K562 (cell line): ENCODE measurements at regions not wholly inside any gene's neighbourhood (a gene's known extent, or its start where the extent isn't known, plus 50 kb on each side); places are given as distances from the start of the nearest gene placed in this dataset.

Experiments used
- ATAC-seq: fragments of 200-7000 bp; cut with Tn5 transposase; 3 replicates; pipeline ENCODE4 v1.9.1; 2020; ENCODE audit warnings: moderate library complexity
- BruUV-seq: library from RNA; stranded (reverse); fragments of 400-500 nt; replicated peaks from 2 replicates; lab custom pipeline; 2021; lab: Mats Ljungman, UMichigan
- CTCF ChIA-PET: fragments of 300-600 bp; formaldehyde crosslinking; extraction: SDS; loops from one replicate; lab custom pipeline; 2021; ENCODE audit warnings: low intra/inter-chr PET ratio; lab: Yijun Ruan, JAX
- POLR2A ChIA-PET: fragments of 300-600, 350-650 bp; sonication (Branson Sonifier 250); formaldehyde crosslinking; extraction: SDS; loops from one replicate; lab custom pipeline; 2021; ENCODE audit warnings: antibody characterized with exemption, inconsistent platforms; lab: Yijun Ruan, JAX
- DNase-seq, 4 experiments: peaks; one replicate each; pipeline versions ENCODE4 v3.0.0 to v3.0.0-alpha.2; 2011 to 2018; ENCODE audit warnings: low spot score in 3 of 4, mixed read lengths in 3 of 4; ENCODE audit errors: extremely low read depth in 1 of 4
- FAIRE-seq: peaks from 2 replicates; lab custom pipeline; 2011; peaks lifted over from hg19 to GRCh38; lab: Jason Lieb, UNC
- H2AFZ ChIP-seq: 2 replicates; pipeline ENCODE4 v1.6.0; 2011; ENCODE audit warnings: low read depth, low read length, control low read depth, inconsistent platforms
- H3K27ac ChIP-seq: fragments of 200-600 bp; 3 replicates; pipeline ENCODE4 v1.8.0; 2011; ENCODE audit warnings: low read depth, mild to moderate bottlenecking, control low read depth, inconsistent platforms, low read length, moderate library complexity, mixed read lengths; ENCODE audit errors: extremely low read depth
- H3K27me3 ChIP-seq, 2 experiments: fragments of 300-600 bp in 1 of 2; 2 replicates in 1 of 2; 3 replicates in 1 of 2; pipeline versions ENCODE4 v1.6.0 to v1.8.0; 2011; ENCODE audit warnings: inconsistent platforms in 2 of 2, low read length in 2 of 2, mild to moderate bottlenecking in 1 of 2, mixed read lengths in 1 of 2, moderate library complexity in 1 of 2; ENCODE audit not compliant: control insufficient read depth in 2 of 2, insufficient read depth in 2 of 2
- H3K36me3 ChIP-seq: fragments of 300-600 bp; 3 replicates; pipeline ENCODE4 v1.8.0; 2011; ENCODE audit warnings: mild to moderate bottlenecking, low read length, inconsistent platforms; ENCODE audit not compliant: control insufficient read depth, insufficient read depth
- H3K4me1 ChIP-seq, 2 experiments: fragments of 200-600 bp in 1 of 2; replicated peaks in 1 of 2; 2 replicates in 1 of 2; 3 replicates in 1 of 2; pipeline versions ENCODE4 v1.5.1 to v1.8.0; 2011; ENCODE audit warnings: inconsistent platforms in 2 of 2, low read length in 2 of 2, mild to moderate bottlenecking in 1 of 2, mixed read lengths in 1 of 2, moderate library complexity in 1 of 2; ENCODE audit not compliant: control insufficient read depth in 2 of 2, insufficient read depth in 2 of 2
- H3K4me2 ChIP-seq: 2 replicates; pipeline ENCODE4 v1.6.1; 2011; ENCODE audit warnings: low read length, control low read depth, inconsistent platforms, mixed read lengths; ENCODE audit not compliant: insufficient read depth
- H3K4me3 ChIP-seq: fragments of 200-600 bp; sonication (generic), shearing (Covaris generic); 2 replicates; pipeline ENCODE4 v1.5.1; 2016; ENCODE audit warnings: control low read depth, inconsistent platforms
- H3K79me2 ChIP-seq: fragments of 200-600 bp; 3 replicates; pipeline ENCODE4 v1.8.0; 2011; ENCODE audit warnings: low read length, inconsistent platforms; ENCODE audit not compliant: control insufficient read depth, insufficient read depth
- H3K9ac ChIP-seq, 2 experiments: 2 replicates each; pipeline versions ENCODE4 v1.6.0 to v1.6.1; 2011; ENCODE audit warnings: low read depth in 2 of 2, low read length in 2 of 2, control low read depth in 1 of 2, inconsistent platforms in 1 of 2, mild to moderate bottlenecking in 1 of 2, mixed read lengths in 1 of 2; ENCODE audit not compliant: insufficient read depth in 1 of 2
- H3K9me1 ChIP-seq: one replicate; pipeline ENCODE4 v1.6.0; 2011; ENCODE audit warnings: inconsistent platforms, mild to moderate bottlenecking, low read length, moderate library complexity; ENCODE audit not compliant: control insufficient read depth, insufficient read depth
- H3K9me3 ChIP-seq: replicated peaks from 2 replicates; pipeline ENCODE4 v1.5.1; 2011; ENCODE audit warnings: low read depth, low read length, inconsistent platforms; ENCODE audit not compliant: control insufficient read depth, insufficient read depth
- H4K20me1 ChIP-seq: replicated peaks from 2 replicates; pipeline ENCODE4 v1.6.1; 2011; ENCODE audit warnings: low read length, inconsistent platforms, mixed read lengths; ENCODE audit not compliant: control insufficient read depth, insufficient read depth
- BCL6 ChIP-seq: fragments of 250-450 bp; sonication (Bioruptor Pico); IDR thresholded peaks from 2 replicates; pipeline ENCODE4 v1.4.0; 2020
- CAMTA2 ChIP-seq: fragments of 250-450 bp; sonication (Bioruptor Pico); conservative IDR thresholded peaks from 2 replicates; pipeline ENCODE4 v1.5.1; 2022
- CHD4 ChIP-seq: fragments of 200-600 bp; sonication (generic); IDR thresholded peaks from 3 replicates; pipeline ENCODE4 v1.6.1; 2012; ENCODE audit warnings: low read depth, mild to moderate bottlenecking, mixed read lengths, low read length, inconsistent platforms; ENCODE audit not compliant: insufficient read depth, insufficient replicate concordance, poor library complexity, severe bottlenecking
- CREB3 ChIP-seq: fragments of 450-650 bp; conservative IDR thresholded peaks from 2 replicates; pipeline ENCODE4 v1.6.1; 2016; ENCODE audit warnings: missing genetic modification characterization, low read depth, mild to moderate bottlenecking, missing compliant biosample characterization, moderate library complexity
- FOS ChIP-seq: IDR thresholded peaks from 3 replicates; pipeline ENCODE4 v1.6.1; 2011; ENCODE audit not compliant: insufficient read length; ENCODE audit errors: extremely low read depth
- JUND ChIP-seq, 2 experiments: IDR thresholded peaks; 2 replicates in 1 of 2; 3 replicates in 1 of 2; pipeline ENCODE4 v1.6.1; 2011; ENCODE audit warnings: borderline replicate concordance in 2 of 2, low read depth in 2 of 2, low read length in 2 of 2, improper control_type of control experiment in 1 of 2, missing biosample characterization in 1 of 2, missing genetic modification characterization in 1 of 2, missing genetic modification reagents in 1 of 2
- KAT8 ChIP-seq: fragments of 450-650 bp; IDR thresholded peaks from 2 replicates; pipeline ENCODE4 v1.6.1; 2016; ENCODE audit warnings: low read depth, mild to moderate bottlenecking
- PYGO2 ChIP-seq: fragments of 450-650 bp; IDR thresholded peaks from 2 replicates; pipeline ENCODE4 v1.6.1; 2016; ENCODE audit warnings: mild to moderate bottlenecking, missing genetic modification characterization, moderate library complexity, missing compliant biosample characterization
- SETDB1 ChIP-seq: IDR thresholded peaks from one replicate; pipeline ENCODE4 v1.6.1; 2012; ENCODE audit warnings: low read length, control low read depth, inconsistent platforms
- SIN3A ChIP-seq, 2 experiments: fragments of 150-350 bp in 1 of 2; IDR thresholded peaks; 2 replicates each; pipeline ENCODE4 v1.6.1; 2011 to 2016; ENCODE audit warnings: borderline replicate concordance in 2 of 2, low read depth in 2 of 2, low read length in 2 of 2, mild to moderate bottlenecking in 2 of 2, moderate library complexity in 2 of 2; ENCODE audit not compliant: control insufficient read depth in 1 of 2
- SP1 ChIP-seq: sonication (generic); formaldehyde crosslinking; IDR thresholded peaks from 2 replicates; pipeline ENCODE4 v1.8.1; 2022; ENCODE audit warnings: mild to moderate bottlenecking, missing genetic modification reagents
- TARDBP ChIP-seq: fragments of 450-650 bp; IDR thresholded peaks from 2 replicates; pipeline ENCODE4 v1.6.1; 2016
- U2AF1 ChIP-seq: fragments of 200-400 bp; formaldehyde crosslinking; optimal IDR thresholded peaks from 2 replicates; pipeline ENCODE3; 2017; ENCODE audit warnings: mild to moderate bottlenecking, low read depth, low read length, moderate library complexity
- XRCC5 ChIP-seq: fragments of 200-400 bp; formaldehyde crosslinking; IDR thresholded peaks from 2 replicates; pipeline ENCODE4 v1.6.1; 2017; ENCODE audit warnings: low read depth, mild to moderate bottlenecking, low read length
- YY1 ChIP-seq, 3 experiments: IDR thresholded peaks; 2 replicates each; pipeline ENCODE4 v1.6.1; 2011; ENCODE audit warnings: low read length in 2 of 3, mild to moderate bottlenecking in 2 of 3, moderate library complexity in 2 of 3, borderline replicate concordance in 1 of 3, control low read depth in 1 of 3, low read depth in 1 of 3; ENCODE audit not compliant: insufficient read depth in 3 of 3, insufficient replicate concordance in 2 of 3, control insufficient read depth in 1 of 3, insufficient read length in 1 of 3; ENCODE audit errors: extremely low read depth in 1 of 3
- ZBTB2 ChIP-seq: fragments of 450-650 bp; IDR thresholded peaks from 2 replicates; pipeline ENCODE4 v1.6.1; 2016; ENCODE audit warnings: antibody characterized with exemption
- ZNF395 ChIP-seq: fragments of 200-800 bp; sonication (Bioruptor generic); IDR thresholded peaks from 2 replicates; pipeline ENCODE4 v1.6.1; 2017; ENCODE audit warnings: missing genetic modification characterization, missing compliant biosample characterization
- WGBS: fragments of 100-300 bp; shearing (Covaris generic); methylation state at CpG from one replicate; pipeline ENCODE4 v1.1.6; 2016; ENCODE audit warnings: low coverage, mixed read lengths; ENCODE audit not compliant: insufficient coverage; ENCODE audit errors: missing lambda C conversion rate; 5-methylcytosine and 5-hydroxymethylcytosine counted together
- in situ Hi-C: fragments of 300-500 bp; cut with MboI; formaldehyde crosslinking; loops from 4 replicates; pipeline ENCODE4 v1.15.0; 2018; ENCODE audit warnings: inconsistent platforms, mixed read lengths
- intact Hi-C: fragments of 100-400 bp; cut with micrococcal nuclease; formaldehyde crosslinking; loops from 2 replicates; pipeline ENCODE4 v1.14.2; 2022

- intact Hi-C loops (no loop called here), in situ Hi-C loops (no loop called here)
- Histone ChIP-seq H3K4me1 (no peaks in the 10 kb centered on the region), H4K20me1 (no peaks in the 10 kb centered on the region), H3K4me2 (no peak overlapping the region), H2AFZ (no peak overlapping the region), H3K27me3 (no peaks in the 10 kb centered on the region), H3K9me3 (no peaks in the 10 kb centered on the region), H3K9ac (no peak overlapping the region), H3K27ac (no peak overlapping the region), H3K9me1 (no peaks in the 10 kb centered on the region), H3K36me3 (no peaks in the 10 kb centered on the region), H3K79me2 (no peaks in the 10 kb centered on the region), H3K4me3 (no peak overlapping the region)
- BruUV-seq, result no TSS peak
- DNase-seq (no peak), FAIRE-seq (no peak), ATAC-seq (no peak)
- WGBS, result 0% methylated on average over 1 of the region's 1 CpG
- ChIA-PET POLR2A (no interaction called here), CTCF (no interaction called here)
- TF ChIP-seq ZBTB2, result no peak
- TF ChIP-seq BCL6 (CRISPR knock-in tag), result no peak
- no peak for TF ChIP-seq ZNF395 (CRISPR knock-in tag)
- no peak for TF ChIP-seq CAMTA2 (CRISPR knock-in tag)
- no peak for TF ChIP-seq U2AF1
- TF ChIP-seq SETDB1, result no peak
- no peak for TF ChIP-seq SP1
- no peak for TF ChIP-seq CREB3 (tag)
- TF ChIP-seq TARDBP, result no peak
- TF ChIP-seq XRCC5, result no peak
- TF ChIP-seq SIN3A (IDR thresholded peaks at IDR 0.05; ENCODE audit: borderline replicate concordance in 2 of 2, control insufficient read depth in 1 of 2, low read depth in 2 of 2, low read length in 2 of 2), result no peak
- no peak for TF ChIP-seq FOS
- no peak for TF ChIP-seq PYGO2
- no peak for TF ChIP-seq CHD4
- no peak for TF ChIP-seq KAT8
- no peak for TF ChIP-seq YY1 (IDR thresholded peaks at IDR 0.05; ENCODE audit: borderline replicate concordance in 1 of 3, control insufficient read depth in 1 of 3, extremely low read depth in 1 of 3, insufficient read depth in 3 of 3, insufficient read length in 1 of 3, insufficient replicate concordance in 2 of 3, low read depth in 1 of 3, low read length in 2 of 3)
- no peak for TF ChIP-seq JUND (IDR thresholded peaks at IDR 0.05; ENCODE audit: borderline replicate concordance, low read depth, low read length)
- TF ChIP-seq JUND (tag; IDR thresholded peaks at IDR 0.05; ENCODE audit: borderline replicate concordance, low read depth, low read length), result no peak
These were observed 898.2 kb upstream of the MAP3K7 start for GRCh38 chr6:91485047-91485446.
